ENCODE measurements at regions not wholly inside any gene's neighbourhood (a gene's known extent, or its start where the extent isn't known, plus 50 kb on each side); places are given as distances from the start of the nearest gene placed in this dataset.

DNA sequence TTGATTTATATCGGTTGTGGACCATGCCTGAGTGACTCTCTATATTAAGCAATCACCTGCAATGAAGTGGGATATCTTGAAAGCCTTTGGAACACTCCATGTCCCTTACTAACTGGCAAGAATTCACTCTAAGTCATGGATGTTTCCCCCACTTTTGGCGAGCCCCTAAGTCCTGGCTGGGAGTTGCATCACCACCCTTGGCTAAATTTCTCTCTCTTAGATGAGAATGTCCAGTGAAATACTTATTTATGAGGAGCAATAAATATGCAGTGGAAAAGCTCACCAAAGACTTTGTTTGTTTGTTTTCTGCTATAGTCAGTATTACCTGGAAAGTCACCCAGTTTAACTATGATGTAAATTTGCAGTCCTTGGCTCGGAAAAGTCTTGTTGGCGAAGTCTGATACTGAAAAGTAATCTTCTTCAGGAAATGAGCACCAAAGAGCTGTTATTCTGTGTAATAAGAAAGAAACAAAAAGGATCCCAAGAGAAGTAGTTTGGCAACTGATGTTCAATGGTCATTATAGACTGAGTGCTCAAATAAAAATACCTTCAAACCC lies 333.8 kb downstream of the DMRT2 start:
- TF ChIP-seq, protein P1, sequence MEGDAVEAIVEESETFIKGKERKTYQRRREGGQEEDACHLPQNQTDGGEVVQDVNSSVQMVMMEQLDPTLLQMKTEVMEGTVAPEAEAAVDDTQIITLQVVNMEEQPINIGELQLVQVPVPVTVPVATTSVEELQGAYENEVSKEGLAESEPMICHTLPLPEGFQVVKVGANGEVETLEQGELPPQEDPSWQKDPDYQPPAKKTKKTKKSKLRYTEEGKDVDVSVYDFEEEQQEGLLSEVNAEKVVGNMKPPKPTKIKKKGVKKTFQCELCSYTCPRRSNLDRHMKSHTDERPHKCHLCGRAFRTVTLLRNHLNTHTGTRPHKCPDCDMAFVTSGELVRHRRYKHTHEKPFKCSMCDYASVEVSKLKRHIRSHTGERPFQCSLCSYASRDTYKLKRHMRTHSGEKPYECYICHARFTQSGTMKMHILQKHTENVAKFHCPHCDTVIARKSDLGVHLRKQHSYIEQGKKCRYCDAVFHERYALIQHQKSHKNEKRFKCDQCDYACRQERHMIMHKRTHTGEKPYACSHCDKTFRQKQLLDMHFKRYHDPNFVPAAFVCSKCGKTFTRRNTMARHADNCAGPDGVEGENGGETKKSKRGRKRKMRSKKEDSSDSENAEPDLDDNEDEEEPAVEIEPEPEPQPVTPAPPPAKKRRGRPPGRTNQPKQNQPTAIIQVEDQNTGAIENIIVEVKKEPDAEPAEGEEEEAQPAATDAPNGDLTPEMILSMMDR (IDR thresholded peaks at IDR 0.05; ENCODE audit: low read depth, low read length), result no peak
- TF ChIP-seq MYC (IDR thresholded peaks at IDR 0.05; ENCODE audit: low read depth, low read length), result no peak
- no peak for TF ChIP-seq POLR2A (IDR thresholded peaks at IDR 0.05; ENCODE audit: extremely low read depth, insufficient read length)
- TF ChIP-seq, protein P2, sequence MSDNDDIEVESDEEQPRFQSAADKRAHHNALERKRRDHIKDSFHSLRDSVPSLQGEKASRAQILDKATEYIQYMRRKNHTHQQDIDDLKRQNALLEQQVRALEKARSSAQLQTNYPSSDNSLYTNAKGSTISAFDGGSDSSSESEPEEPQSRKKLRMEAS (IDR thresholded peaks at IDR 0.05; ENCODE audit: low read depth, low read length), result no peak
- H3K4me3 ChIP-seq (ENCODE audit: low read depth, low read length), result no peak overlapping the region
- DNase-seq (ENCODE audit: low read depth), result no peak

DNA sequence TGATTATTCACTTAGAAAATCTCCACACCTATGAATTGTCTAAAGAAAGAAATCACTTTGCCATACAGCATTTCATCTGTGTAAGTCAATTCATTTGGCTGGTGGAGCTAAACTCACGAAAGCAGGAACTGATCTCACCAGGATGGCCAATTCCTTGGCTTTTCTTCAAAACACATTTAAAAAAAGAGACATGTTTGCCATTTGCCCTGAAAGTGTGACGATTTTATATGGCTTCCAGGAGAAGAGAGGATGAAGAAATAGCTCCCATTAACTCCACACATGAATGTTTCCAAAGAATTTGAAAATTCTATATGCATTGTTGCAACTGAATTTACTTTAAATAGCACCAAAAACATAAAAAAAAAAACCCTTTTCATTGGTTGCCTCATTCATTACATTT lies 334.7 kb downstream of the DMRT2 start:
- no peak for DNase-seq (ENCODE audit: low read depth)
- H3K4me3 ChIP-seq (ENCODE audit: low read depth, low read length), result no peak overlapping the region
- TF ChIP-seq POLR2A (IDR thresholded peaks at IDR 0.05; ENCODE audit: extremely low read depth, insufficient read length) (no peak), MYC (IDR thresholded peaks at IDR 0.05; ENCODE audit: low read depth, low read length) (no peak)
- TF ChIP-seq, protein P2 (IDR thresholded peaks at IDR 0.05; ENCODE audit: low read depth, low read length), result no peak
- TF ChIP-seq, protein P1 (IDR thresholded peaks at IDR 0.05; ENCODE audit: low read depth, low read length), result no peak

DNA sequence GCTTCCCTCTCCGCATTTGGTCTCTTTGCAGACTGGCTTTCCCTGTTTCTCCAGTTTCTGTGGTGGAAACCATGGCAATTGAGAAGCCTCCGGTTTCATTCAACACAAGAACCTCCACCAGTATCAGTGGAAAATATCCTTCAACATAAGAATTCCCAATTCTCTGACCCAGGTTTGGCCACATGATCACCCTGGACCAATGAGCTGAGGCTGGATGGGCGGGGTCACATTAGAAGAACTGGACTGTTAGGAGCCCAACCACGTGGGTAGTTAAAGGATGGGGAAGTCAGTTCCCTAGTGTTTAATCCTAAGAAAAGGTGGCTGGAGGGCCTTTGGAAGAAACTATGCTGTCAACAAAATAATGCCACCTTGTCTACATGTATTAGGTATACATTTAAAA lies 336.3 kb downstream of the DMRT2 start:
- no peak overlapping the region for H3K4me3 ChIP-seq (ENCODE audit: low read depth, low read length)
- TF ChIP-seq, protein P2 (IDR thresholded peaks at IDR 0.05; ENCODE audit: low read depth, low read length), result no peak
- no peak for TF ChIP-seq POLR2A (IDR thresholded peaks at IDR 0.05; ENCODE audit: extremely low read depth, insufficient read length)
- no peak for DNase-seq (ENCODE audit: low read depth)

DNA sequence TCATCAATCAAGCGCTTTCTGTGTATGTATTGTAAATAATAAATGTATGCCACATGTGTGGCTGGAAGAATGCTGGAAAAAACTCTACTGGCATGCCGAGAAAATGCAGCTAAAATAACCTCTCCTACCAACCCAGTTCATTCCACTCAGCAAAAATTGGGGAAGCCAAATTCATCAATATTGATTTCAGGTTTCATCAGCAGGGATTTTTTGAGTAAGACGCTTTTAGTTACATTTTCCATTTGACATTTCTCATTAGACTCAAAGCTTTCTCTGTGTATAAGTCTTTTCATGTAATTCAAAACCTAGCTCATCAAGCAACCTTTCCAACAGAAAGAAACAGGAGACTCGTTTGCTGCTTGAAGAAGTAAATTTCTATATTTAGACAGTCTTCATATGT lies 338.1 kb downstream of the DMRT2 start:
- no peak for TF ChIP-seq MYC (IDR thresholded peaks at IDR 0.05; ENCODE audit: low read depth, low read length)
- TF ChIP-seq, protein P2 (IDR thresholded peaks at IDR 0.05; ENCODE audit: low read depth, low read length), result no peak
- no peak for TF ChIP-seq POLR2A (IDR thresholded peaks at IDR 0.05; ENCODE audit: extremely low read depth, insufficient read length)
- TF ChIP-seq, protein P1 (IDR thresholded peaks at IDR 0.05; ENCODE audit: low read depth, low read length), result no peak
- no peak overlapping the region for H3K4me3 ChIP-seq (ENCODE audit: low read depth, low read length)
- no peak for DNase-seq (ENCODE audit: low read depth)

DNA sequence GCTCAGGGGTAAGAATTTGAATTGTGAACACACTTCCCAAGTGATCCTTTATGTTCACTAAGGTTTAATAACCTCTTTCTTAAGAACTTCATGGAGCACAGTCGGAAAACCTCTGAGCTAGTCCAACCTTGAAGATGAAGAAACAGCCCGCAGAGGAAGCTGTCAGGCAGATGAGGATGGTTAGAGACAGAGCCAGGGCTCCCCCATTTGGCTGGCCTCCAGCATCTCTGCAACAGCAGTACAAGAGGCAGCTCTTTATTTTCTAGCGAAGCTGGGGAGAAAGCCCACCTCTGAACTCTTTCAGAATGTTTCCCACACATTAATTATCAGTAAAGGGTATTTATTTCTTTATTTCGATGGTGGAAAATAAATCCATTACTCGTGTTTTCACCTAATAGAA lies 350.8 kb downstream of the DMRT2 start:
- DNase-seq (ENCODE audit: low read depth), result peak; percentile 40
- no peak overlapping the region for H3K4me3 ChIP-seq (ENCODE audit: low read depth, low read length)
- TF ChIP-seq POLR2A (IDR thresholded peaks at IDR 0.05; ENCODE audit: extremely low read depth, insufficient read length) (no peak), MYC (IDR thresholded peaks at IDR 0.05; ENCODE audit: low read depth, low read length) (no peak)
- TF ChIP-seq, protein P2 (IDR thresholded peaks at IDR 0.05; ENCODE audit: low read depth, low read length), result no peak
- TF ChIP-seq, protein P1 (IDR thresholded peaks at IDR 0.05; ENCODE audit: low read depth, low read length), result no peak

DNA sequence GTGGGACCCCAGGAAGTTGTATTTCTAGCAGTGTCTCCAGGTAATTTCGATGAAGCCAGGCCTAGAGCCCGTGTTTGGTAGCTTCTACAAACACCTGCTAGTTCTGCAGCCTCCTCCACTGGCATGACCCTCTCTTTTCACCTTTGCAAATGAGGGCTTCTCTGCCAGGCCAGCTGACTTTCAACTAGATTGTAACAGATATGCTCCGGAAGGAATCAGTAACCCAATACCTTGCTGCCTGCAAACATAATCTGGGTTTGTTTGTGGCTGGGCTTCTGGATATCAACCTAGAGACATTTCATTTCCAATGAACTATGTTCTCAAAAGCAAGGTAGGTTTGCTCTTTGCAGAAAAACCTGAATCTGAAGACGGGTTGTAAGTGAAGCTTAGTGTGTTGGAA lies 354.8 kb downstream of the DMRT2 start:
- H3K4me3 ChIP-seq (ENCODE audit: low read depth, low read length), result no peak overlapping the region
- DNase-seq (ENCODE audit: low read depth), result no peak
- TF ChIP-seq, protein P2 (IDR thresholded peaks at IDR 0.05; ENCODE audit: low read depth, low read length), result no peak
- TF ChIP-seq, protein P1 (IDR thresholded peaks at IDR 0.05; ENCODE audit: low read depth, low read length), result no peak

Data from NB4 (cell line).